ENCODE measurements at regions not wholly inside any gene's neighbourhood (a gene's known extent, or its start where the extent isn't known, plus 50 kb on each side); places are given as distances from the start of the nearest gene placed in this dataset.

DNA sequence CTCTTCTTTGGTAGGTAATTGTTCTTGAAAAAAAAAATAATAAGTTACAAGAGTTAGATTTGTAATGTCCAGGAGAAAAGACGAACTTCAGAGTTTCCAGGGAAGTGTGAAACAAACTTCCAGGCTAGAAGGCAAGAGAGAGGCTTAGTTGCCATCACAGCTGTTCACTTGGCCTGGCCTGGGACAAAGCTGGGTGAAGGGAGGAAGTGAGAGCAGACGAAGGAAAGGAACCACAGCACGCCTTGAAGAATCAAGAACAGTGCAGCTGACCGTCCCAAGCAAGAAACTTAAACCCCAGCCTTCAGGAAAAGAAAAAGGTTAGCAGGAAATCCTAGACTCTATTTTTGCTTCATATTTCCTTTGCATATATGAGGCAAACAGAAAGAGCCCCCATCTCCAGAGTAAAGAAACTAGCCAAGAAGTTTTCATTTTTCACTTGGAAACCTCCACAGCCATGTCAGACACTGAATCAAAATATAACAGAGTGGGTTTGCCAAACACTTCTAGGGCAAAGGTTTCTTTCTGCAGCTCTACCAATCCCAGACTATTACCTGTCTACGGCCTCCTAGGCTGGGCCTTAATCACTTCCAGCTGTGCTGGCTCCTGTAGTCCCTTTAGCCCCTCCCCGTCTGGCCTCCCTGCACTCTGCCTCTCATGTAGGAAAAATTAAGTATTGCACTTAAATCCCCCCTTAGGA is 209.6 kb downstream of the SPATA18 start:
- ATAC-seq (ENCODE audit: low read depth) (no peak), DNase-seq (no peak)
- dilution Hi-C loops (cut with HindIII; ENCODE audit: low sequenced_read_pairs, unreplicated experiment) (no loop called here), intact Hi-C loops (cut with micrococcal nuclease) (no loop called here), in situ Hi-C loops (cut with MboI; ENCODE audit: low sequenced_read_pairs) (no loop called here)
- H3K9me3 ChIP-seq (ENCODE audit: control insufficient read depth, insufficient read depth, low read length) = no peaks in the 10 kb centered on the region
- H3K27ac ChIP-seq (ENCODE audit: insufficient read depth, low read length) = no peak overlapping the region
- H3K14ac ChIP-seq (replicated peaks; ENCODE audit: low read depth, low read length) = no peak overlapping the region
- H3K4me3 ChIP-seq (ENCODE audit: insufficient read depth, low read depth, low read length) = no peak overlapping the region
- ChIA-PET POLR2A (ENCODE audit: unreplicated experiment) (no interaction called here), CTCF (no interaction called here)
- no peaks in the 10 kb centered on the region for H3K4me1 ChIP-seq (ENCODE audit: control insufficient read depth, insufficient read depth, low read length)
- H2BK20ac ChIP-seq (ENCODE audit: low read depth, low read length) = no peak overlapping the region
- H3K9ac ChIP-seq (ENCODE audit: low read depth, low read length) = no peak overlapping the region
- H2BK120ac ChIP-seq (ENCODE audit: low read depth, low read length) = no peak overlapping the region
- no peak overlapping the region for H4K5ac ChIP-seq (ENCODE audit: low read depth, low read length)
- H3K18ac ChIP-seq (ENCODE audit: low read depth, low read length) = no peak overlapping the region
- 0% methylated on average over 1 of the region's 6 CpGs; no CpG with 5 or more reads in 1 of the 2 experiments for WGBS, 2 experiments (ENCODE audit: extremely low coverage in 2 of 2, insufficient read length in 1 of 2)
- H2AFZ ChIP-seq (replicated peaks; ENCODE audit: low read length, poor library complexity) = no peak overlapping the region
- no TSS peak for BruUV-seq (replicated peaks)
- no peaks in the 10 kb centered on the region for H3K36me3 ChIP-seq (ENCODE audit: control insufficient read depth, insufficient read depth, low read length)
- no peaks in the 10 kb centered on the region; the same call in 1 of the 2 replicates for H3K27me3 ChIP-seq (ENCODE audit: control insufficient read depth, insufficient read depth, low read length)
- H2BK5ac ChIP-seq (ENCODE audit: low read depth, low read length, poor library complexity, severe bottlenecking) = no peak overlapping the region
- H4K91ac ChIP-seq (ENCODE audit: insufficient read depth, low read depth, low read length) = no peak overlapping the region
- no peak overlapping the region for H3K4me2 ChIP-seq (ENCODE audit: low read depth, low read length)
- no peak overlapping the region for H2BK15ac ChIP-seq (ENCODE audit: low read depth, low read length)
- H2AK5ac ChIP-seq (ENCODE audit: low read depth, low read length) = no peak overlapping the region
- no peak overlapping the region for H2AK9ac ChIP-seq (replicated peaks; ENCODE audit: low read depth, low read length, poor library complexity)
- H4K8ac ChIP-seq (ENCODE audit: low read depth in 2 of 2, low read length in 2 of 2) = no peak overlapping the region
- TF ChIP-seq RCOR1 (IDR thresholded peaks at IDR 0.05; ENCODE audit: insufficient replicate concordance, low read length) (no peak), SMC3 (IDR thresholded peaks at IDR 0.05; ENCODE audit: low read depth, low read length) (no peak), USF2 (IDR thresholded peaks at IDR 0.05; ENCODE audit: low read depth, low read length) (no peak), CHD1 (IDR thresholded peaks at IDR 0.05; ENCODE audit: low read depth, low read length) (no peak), MAFK (IDR thresholded peaks at IDR 0.05; ENCODE audit: low read depth, low read length) (no peak), BHLHE40 (IDR thresholded peaks at IDR 0.05; ENCODE audit: low read depth, low read length) (no peak), NFE2L2 (IDR thresholded peaks at IDR 0.05; ENCODE audit: low read depth, low read length) (no peak), MAZ (IDR thresholded peaks at IDR 0.05; ENCODE audit: borderline replicate concordance, low read depth, low read length) (no peak), RAD21 (IDR thresholded peaks at IDR 0.05; ENCODE audit: low read length) (no peak), MXI1 (IDR thresholded peaks at IDR 0.05; ENCODE audit: borderline replicate concordance, low read depth, low read length) (no peak), POLR2A (IDR thresholded peaks at IDR 0.05; ENCODE audit: low read depth, low read length) (no peak), RFX5 (IDR thresholded peaks at IDR 0.05; ENCODE audit: low read depth, low read length) (no peak), FOS (IDR thresholded peaks at IDR 0.05; ENCODE audit: low read depth, low read length) (no peak), CEBPB (IDR thresholded peaks at IDR 0.05; ENCODE audit: low read depth, low read length) (no peak)
- TF ChIP-seq, protein P1, sequence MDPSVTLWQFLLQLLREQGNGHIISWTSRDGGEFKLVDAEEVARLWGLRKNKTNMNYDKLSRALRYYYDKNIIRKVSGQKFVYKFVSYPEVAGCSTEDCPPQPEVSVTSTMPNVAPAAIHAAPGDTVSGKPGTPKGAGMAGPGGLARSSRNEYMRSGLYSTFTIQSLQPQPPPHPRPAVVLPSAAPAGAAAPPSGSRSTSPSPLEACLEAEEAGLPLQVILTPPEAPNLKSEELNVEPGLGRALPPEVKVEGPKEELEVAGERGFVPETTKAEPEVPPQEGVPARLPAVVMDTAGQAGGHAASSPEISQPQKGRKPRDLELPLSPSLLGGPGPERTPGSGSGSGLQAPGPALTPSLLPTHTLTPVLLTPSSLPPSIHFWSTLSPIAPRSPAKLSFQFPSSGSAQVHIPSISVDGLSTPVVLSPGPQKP (IDR thresholded peaks at IDR 0.05; ENCODE audit: borderline replicate concordance, low read depth, low read length) = no peak
- TF ChIP-seq, protein P2, sequence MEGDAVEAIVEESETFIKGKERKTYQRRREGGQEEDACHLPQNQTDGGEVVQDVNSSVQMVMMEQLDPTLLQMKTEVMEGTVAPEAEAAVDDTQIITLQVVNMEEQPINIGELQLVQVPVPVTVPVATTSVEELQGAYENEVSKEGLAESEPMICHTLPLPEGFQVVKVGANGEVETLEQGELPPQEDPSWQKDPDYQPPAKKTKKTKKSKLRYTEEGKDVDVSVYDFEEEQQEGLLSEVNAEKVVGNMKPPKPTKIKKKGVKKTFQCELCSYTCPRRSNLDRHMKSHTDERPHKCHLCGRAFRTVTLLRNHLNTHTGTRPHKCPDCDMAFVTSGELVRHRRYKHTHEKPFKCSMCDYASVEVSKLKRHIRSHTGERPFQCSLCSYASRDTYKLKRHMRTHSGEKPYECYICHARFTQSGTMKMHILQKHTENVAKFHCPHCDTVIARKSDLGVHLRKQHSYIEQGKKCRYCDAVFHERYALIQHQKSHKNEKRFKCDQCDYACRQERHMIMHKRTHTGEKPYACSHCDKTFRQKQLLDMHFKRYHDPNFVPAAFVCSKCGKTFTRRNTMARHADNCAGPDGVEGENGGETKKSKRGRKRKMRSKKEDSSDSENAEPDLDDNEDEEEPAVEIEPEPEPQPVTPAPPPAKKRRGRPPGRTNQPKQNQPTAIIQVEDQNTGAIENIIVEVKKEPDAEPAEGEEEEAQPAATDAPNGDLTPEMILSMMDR (conservative IDR thresholded peaks at IDR 0.05; ENCODE audit: low read depth, low read length) = no peak
- no peak overlapping the region for H3K23ac ChIP-seq (ENCODE audit: low read depth, low read length)
- no peaks in the 10 kb centered on the region for H3K79me1 ChIP-seq (ENCODE audit: low read depth in 1 of 2, low read length in 2 of 2)
- H3K4ac ChIP-seq (ENCODE audit: low read depth, low read length) = no peak overlapping the region
- H3K9me1 ChIP-seq (ENCODE audit: insufficient read depth, low read length) = no peaks in the 10 kb centered on the region
- H3K56ac ChIP-seq (ENCODE audit: extremely low read depth, insufficient read depth, low read length) = no peak overlapping the region
- no peaks in the 10 kb centered on the region for H4K20me1 ChIP-seq (ENCODE audit: insufficient read depth, low read length)
